ENCODE measurements at regions not wholly inside any gene's neighbourhood (a gene's known extent, or its start where the extent isn't known, plus 50 kb on each side); places are given as distances from the start of the nearest gene placed in this dataset.

- no peak for TF ChIP-seq CTCF (IDR thresholded peaks at IDR 0.05)
- TF ChIP-seq POLR2A (IDR thresholded peaks at IDR 0.05), result no peak
Measured at GRCh38 chr12:67014642-67015041, 254.5 kb upstream of the CAND1 start.

Measured in testis (tissue), 2 donors.